Breast epithelium (tissue), 4 donors: ENCODE measurements at regions not wholly inside any gene's neighbourhood (a gene's known extent, or its start where the extent isn't known, plus 50 kb on each side); places are given as distances from the start of the nearest gene placed in this dataset.

Experiments used
- DNase-seq, 2 donors: peaks; one replicate each; pipeline ENCODE4 v3.0.0-alpha.2; 2019; ENCODE audit warnings: low spot score in 2 of 2
- H3K27ac ChIP-seq, 2 donors: fragments of 200-600 bp; sonication (generic) in 1 of 2; one replicate each; pipeline ENCODE4 v1.5.1; 2016 to 2019; ENCODE audit warnings: mild to moderate bottlenecking in 1 of 2
- H3K27me3 ChIP-seq, 2 donors: fragments of 200-600 bp; sonication (generic) in 1 of 2; one replicate each; pipeline versions ENCODE4 v1.5.1 to v1.6.0; 2017 to 2019; ENCODE audit warnings: control low read depth in 1 of 2, mild to moderate bottlenecking in 1 of 2
- H3K36me3 ChIP-seq: fragments of 200-600 bp; one replicate; pipeline ENCODE4 v1.5.1; 2019
- H3K4me1 ChIP-seq, 2 donors: fragments of 200-600 bp; sonication (generic); one replicate each; pipeline ENCODE4 v1.5.1; 2016 to 2019; ENCODE audit warnings: control low read depth in 1 of 2
- H3K4me3 ChIP-seq, 3 donors: fragments of 200-600 bp; sonication (generic); 1 replicate in 2 of 3; 2 replicates in 1 of 3; pipeline ENCODE4 v1.5.1; 2016 to 2019; ENCODE audit warnings: mild to moderate bottlenecking in 3 of 3, moderate library complexity in 2 of 3
- H3K9me3 ChIP-seq, 2 donors: fragments of 200-600 bp; sonication (generic) in 1 of 2; one replicate each; pipeline ENCODE4 v1.5.1; 2016 to 2019; ENCODE audit warnings: control low read depth in 1 of 2
- CTCF ChIP-seq, 3 donors: fragments of 450-650 bp; IDR thresholded peaks; one replicate each; pipeline ENCODE4 v1.5.1; 2016 to 2017; ENCODE audit warnings: antibody characterized with exemption in 3 of 3, mild to moderate bottlenecking in 3 of 3, moderate library complexity in 3 of 3
- POLR2A ChIP-seq: fragments of 450-650 bp; IDR thresholded peaks from one replicate; pipeline ENCODE4 v1.6.1; 2016; ENCODE audit warnings: antibody characterized with exemption, mild to moderate bottlenecking, moderate library complexity
- POLR2AphosphoS5 ChIP-seq, 3 donors: sonication (generic); formaldehyde crosslinking; IDR thresholded peaks; one replicate each; pipeline ENCODE4 v1.6.1; 2017; ENCODE audit warnings: antibody characterized with exemption in 3 of 3
- intact Hi-C: fragments of 100-400 bp; cut with DNase I; formaldehyde crosslinking; loops from one replicate; pipeline ENCODE4 v1.15.1; 2023; ENCODE audit warnings: low total_unique reads

DNA sequence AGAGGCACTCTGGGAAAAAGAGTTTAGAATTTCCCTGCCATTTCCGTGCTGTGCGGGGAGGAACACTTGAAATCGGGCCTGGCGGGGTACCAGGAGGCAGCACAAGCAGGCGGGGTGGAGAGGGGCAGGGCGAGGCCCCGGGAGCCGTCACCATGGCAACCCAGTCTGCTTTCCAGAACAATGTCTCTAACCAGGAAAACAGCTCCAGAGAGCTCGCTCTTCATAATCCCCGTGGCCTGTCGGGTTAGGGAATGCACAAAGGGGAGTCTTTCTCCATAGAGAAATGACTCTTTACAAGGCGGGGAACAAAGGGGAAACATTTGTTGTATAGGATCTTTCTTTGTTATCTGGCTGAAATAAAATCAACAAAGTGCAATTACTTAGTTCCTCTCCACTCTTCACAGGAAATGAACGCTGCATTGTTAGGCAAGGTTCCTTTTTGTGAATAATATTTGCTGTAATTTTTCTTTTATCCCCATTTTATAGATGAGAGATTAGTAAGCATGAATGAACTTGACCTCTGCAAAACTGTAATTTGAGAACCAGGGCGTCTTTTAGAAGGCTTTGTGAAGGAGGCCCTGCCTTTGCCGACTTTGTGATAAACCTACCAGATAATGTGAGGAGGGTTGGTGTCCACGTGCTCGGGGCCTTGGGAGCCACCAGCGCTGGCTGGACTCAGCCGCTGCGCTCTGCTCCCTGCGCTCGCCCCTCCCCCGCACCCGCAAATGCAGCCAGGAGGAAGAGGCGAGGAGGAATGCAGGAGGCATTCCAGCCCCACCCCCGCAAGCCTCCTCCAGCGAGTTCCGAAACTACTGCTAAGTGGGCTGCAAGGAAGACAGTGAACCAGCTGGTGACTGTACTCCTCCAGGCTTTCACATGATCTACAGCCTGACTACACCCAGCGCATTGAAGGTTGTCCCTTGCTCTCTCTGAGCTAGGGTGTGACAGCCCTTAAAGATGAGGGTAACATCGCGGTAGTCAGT is 105.2 kb upstream of the ATF7IP start:
- Histone ChIP-seq H3K27me3 (no peaks in the 10 kb centered on the region), H3K4me1 (peaks cover 10 to 21% of the 10 kb centered on the region in 2 donors), H3K4me3 (peak overlapping the region in 2 of 3 donors; percentile 30 to 57), H3K9me3 (peaks cover 0 to 8% of the 10 kb centered on the region in 2 donors), H3K36me3 (no peaks in the 10 kb centered on the region), H3K27ac (peak overlapping the region; percentile 91 to 93)
- intact Hi-C loops, result loop anchor here (5.0 kb wide), 1 partner anchor 107 kb away; the partner anchor contains the start of gene ATF7IP
- TF ChIP-seq POLR2AphosphoS5 (IDR thresholded peaks at IDR 0.05), result peak; percentile 60 to 77 (median 77)
- no peak for TF ChIP-seq POLR2A
- DNase-seq, result peak; percentile 88 to 92

GRCh38 chr12:14261096-14261495 is 104.4 kb upstream of the ATF7IP start:
- H3K27me3 ChIP-seq, result no peaks in the 10 kb centered on the region
- peaks cover 0 to 8% of the 10 kb centered on the region in 2 donors for H3K9me3 ChIP-seq
- H3K4me3 ChIP-seq, result peak overlapping the region in 2 of 3 donors; percentile 30 to 57
- intact Hi-C loops, result loop anchor here (5.0 kb wide), 1 partner anchor 106 kb away; the partner anchor contains the start of gene ATF7IP
- TF ChIP-seq POLR2A, result no peak
- TF ChIP-seq CTCF (IDR thresholded peaks at IDR 0.05), result no peak
- no peak for TF ChIP-seq POLR2AphosphoS5 (IDR thresholded peaks at IDR 0.05)
- H3K27ac ChIP-seq, result peak overlapping the region; percentile 91 to 93
- no peaks in the 10 kb centered on the region for H3K36me3 ChIP-seq
- H3K4me1 ChIP-seq, result peaks cover 10 to 21% of the 10 kb centered on the region in 2 donors
- no peak for DNase-seq

DNA sequence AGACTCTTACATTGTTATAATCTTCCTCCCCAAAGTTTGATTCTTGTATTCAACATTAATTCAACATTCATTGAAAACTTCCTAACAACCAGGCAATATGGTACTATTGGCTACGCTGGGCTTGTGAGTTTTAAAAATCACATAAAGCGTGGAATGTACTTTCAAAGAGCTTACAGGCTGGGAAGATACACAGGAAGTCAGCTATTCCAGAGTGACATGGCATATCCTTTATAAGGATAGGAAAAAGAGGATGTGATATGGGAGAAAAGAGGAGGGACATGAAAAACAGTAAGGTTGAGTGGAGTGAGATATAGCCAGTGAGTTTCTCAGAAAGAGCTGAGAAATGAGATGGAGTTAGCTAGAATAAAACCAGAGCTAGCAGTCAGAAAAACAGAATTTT is 103.6 kb upstream of the ATF7IP start:
- peak overlapping the region; percentile 23 to 91 for H3K27ac ChIP-seq
- peaks cover 8 to 21% of the 10 kb centered on the region in 2 donors for H3K4me1 ChIP-seq
- H3K4me3 ChIP-seq, result no peak overlapping the region
- DNase-seq, result no peak
- H3K9me3 ChIP-seq, result peaks cover 0 to 8% of the 10 kb centered on the region in 2 donors
- intact Hi-C loops, result loop anchor here (5.0 kb wide), 1 partner anchor 105 kb away; the partner anchor contains the start of gene ATF7IP
- H3K36me3 ChIP-seq, result no peaks in the 10 kb centered on the region
- no peak for TF ChIP-seq POLR2A
- no peak for TF ChIP-seq POLR2AphosphoS5 (IDR thresholded peaks at IDR 0.05)
- no peak for TF ChIP-seq CTCF (IDR thresholded peaks at IDR 0.05)
- H3K27me3 ChIP-seq, result no peaks in the 10 kb centered on the region

GRCh38 chr12:14262771-14263511 is 102.5 kb upstream of the ATF7IP start:
- Histone ChIP-seq H3K27me3 (no peaks in the 10 kb centered on the region), H3K9me3 (peaks cover 0 to 8% of the 10 kb centered on the region in 2 donors), H3K36me3 (no peaks in the 10 kb centered on the region), H3K4me3 (no peak overlapping the region), H3K4me1 (peaks cover 3 to 17% of the 10 kb centered on the region in 2 donors), H3K27ac (peak overlapping the region in 1 of 2 donors; percentile 91)
- intact Hi-C loops, result loop anchor here (5.0 kb wide), 1 partner anchor 104 kb away; the partner anchor contains the start of gene ATF7IP
- TF ChIP-seq CTCF (IDR thresholded peaks at IDR 0.05) (no peak), POLR2A (no peak), POLR2AphosphoS5 (IDR thresholded peaks at IDR 0.05) (no peak)
- no peak for DNase-seq

DNA sequence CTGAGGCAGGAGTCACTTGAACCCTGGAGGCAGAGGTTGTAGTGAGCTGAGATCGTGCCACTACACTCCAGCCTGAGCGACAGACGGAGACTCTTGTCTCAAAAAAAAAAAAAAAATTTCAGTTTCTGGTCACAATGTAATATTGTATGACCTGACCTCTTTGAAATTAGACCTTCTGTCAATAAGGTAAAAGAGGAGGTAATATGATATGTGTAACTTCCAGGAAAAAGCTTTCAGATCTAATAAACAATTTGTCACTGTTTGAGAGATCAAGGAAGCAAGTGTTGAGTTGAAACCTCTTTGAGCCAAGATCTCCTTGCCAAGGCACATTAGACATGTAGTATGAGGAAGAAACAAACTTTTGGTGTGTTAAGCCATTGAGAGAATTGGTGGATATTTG is 101.7 kb upstream of the ATF7IP start:
- no peak for TF ChIP-seq POLR2A
- TF ChIP-seq POLR2AphosphoS5 (IDR thresholded peaks at IDR 0.05), result no peak
- no peak for TF ChIP-seq CTCF (IDR thresholded peaks at IDR 0.05)
- Histone ChIP-seq H3K36me3 (no peaks in the 10 kb centered on the region), H3K4me3 (no peak overlapping the region), H3K9me3 (peaks cover 0 to 8% of the 10 kb centered on the region in 2 donors), H3K27ac (no peak overlapping the region), H3K4me1 (peaks cover 0 to 9% of the 10 kb centered on the region in 2 donors), H3K27me3 (no peaks in the 10 kb centered on the region)
- DNase-seq, result no peak
- intact Hi-C loops, result loop anchor here (5.0 kb wide), 1 partner anchor 104 kb away; the partner anchor contains the start of gene ATF7IP
